ENCODE measurements at regions not wholly inside any gene's neighbourhood (a gene's known extent, or its start where the extent isn't known, plus 50 kb on each side); places are given as distances from the start of the nearest gene placed in this dataset.

DNA sequence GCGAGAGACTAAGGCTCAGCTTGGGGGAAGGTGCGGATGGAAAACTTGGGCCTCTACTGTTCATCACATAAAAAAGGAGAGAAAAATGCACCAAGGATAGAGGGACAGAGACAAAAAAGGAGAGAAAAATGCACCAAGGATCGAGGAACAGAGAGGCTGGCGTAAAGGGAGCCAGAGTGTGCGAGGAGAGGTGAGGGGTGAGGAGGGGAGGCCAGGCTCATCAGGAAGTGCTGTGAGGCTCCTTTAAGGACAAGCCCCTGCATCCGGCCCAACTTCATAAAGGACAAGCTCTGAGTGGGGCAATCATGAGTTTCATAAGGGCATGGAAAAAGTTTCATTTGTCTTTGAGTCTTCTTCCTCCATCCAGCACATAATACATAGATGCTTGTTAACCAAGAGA, 117.2 kb upstream of the NXT1 start:
- TF ChIP-seq POLR2AphosphoS5 (IDR thresholded peaks at IDR 0.05), result no peak
- TF ChIP-seq POLR2A (IDR thresholded peaks at IDR 0.05), result no peak
- TF ChIP-seq, protein P1, sequence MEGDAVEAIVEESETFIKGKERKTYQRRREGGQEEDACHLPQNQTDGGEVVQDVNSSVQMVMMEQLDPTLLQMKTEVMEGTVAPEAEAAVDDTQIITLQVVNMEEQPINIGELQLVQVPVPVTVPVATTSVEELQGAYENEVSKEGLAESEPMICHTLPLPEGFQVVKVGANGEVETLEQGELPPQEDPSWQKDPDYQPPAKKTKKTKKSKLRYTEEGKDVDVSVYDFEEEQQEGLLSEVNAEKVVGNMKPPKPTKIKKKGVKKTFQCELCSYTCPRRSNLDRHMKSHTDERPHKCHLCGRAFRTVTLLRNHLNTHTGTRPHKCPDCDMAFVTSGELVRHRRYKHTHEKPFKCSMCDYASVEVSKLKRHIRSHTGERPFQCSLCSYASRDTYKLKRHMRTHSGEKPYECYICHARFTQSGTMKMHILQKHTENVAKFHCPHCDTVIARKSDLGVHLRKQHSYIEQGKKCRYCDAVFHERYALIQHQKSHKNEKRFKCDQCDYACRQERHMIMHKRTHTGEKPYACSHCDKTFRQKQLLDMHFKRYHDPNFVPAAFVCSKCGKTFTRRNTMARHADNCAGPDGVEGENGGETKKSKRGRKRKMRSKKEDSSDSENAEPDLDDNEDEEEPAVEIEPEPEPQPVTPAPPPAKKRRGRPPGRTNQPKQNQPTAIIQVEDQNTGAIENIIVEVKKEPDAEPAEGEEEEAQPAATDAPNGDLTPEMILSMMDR (IDR thresholded peaks at IDR 0.05), result no peak
